ENCODE measurements at regions not wholly inside any gene's neighbourhood (a gene's known extent, or its start where the extent isn't known, plus 50 kb on each side); places are given as distances from the start of the nearest gene placed in this dataset.

GRCh38 chr2:120650022-120650644 lies 85.5 kb upstream of the GLI2 start:
- Histone ChIP-seq H3K27ac (no peak overlapping the region), H3K4me1 (peaks cover 10% of the 10 kb centered on the region), H3K27me3 (no peaks in the 10 kb centered on the region), H3K9me3 (peaks cover 4% of the 10 kb centered on the region), H3K4me3 (no peak overlapping the region), H3K36me3 (no peaks in the 10 kb centered on the region)
- TF ChIP-seq CTCF (IDR thresholded peaks at IDR 0.05): no peak
- TF ChIP-seq POLR2AphosphoS5 (IDR thresholded peaks at IDR 0.05; ENCODE audit: insufficient read depth in 1 of 2, low read depth in 1 of 2): no peak
- no peak for TF ChIP-seq POLR2A (IDR thresholded peaks at IDR 0.05)
- intact Hi-C loops (cut with DNase I): no loop called here
- DNase-seq (ENCODE audit: extremely low spot score in 2 of 2): no peak

- H3K27ac ChIP-seq: no peak overlapping the region
- peaks cover 4% of the 10 kb centered on the region for H3K9me3 ChIP-seq
- no peak for DNase-seq (ENCODE audit: extremely low spot score in 2 of 2)
- H3K4me1 ChIP-seq: peaks cover 10% of the 10 kb centered on the region
- no peaks in the 10 kb centered on the region for H3K36me3 ChIP-seq
- intact Hi-C loops (cut with DNase I): no loop called here
- H3K27me3 ChIP-seq: no peaks in the 10 kb centered on the region
- TF ChIP-seq POLR2A (IDR thresholded peaks at IDR 0.05) (no peak), CTCF (IDR thresholded peaks at IDR 0.05) (no peak), POLR2AphosphoS5 (IDR thresholded peaks at IDR 0.05; ENCODE audit: insufficient read depth in 1 of 2, low read depth in 1 of 2) (no peak)
- H3K4me3 ChIP-seq: no peak overlapping the region
Measured at GRCh38 chr2:120651818-120652217, 83.8 kb upstream of the GLI2 start.

GRCh38 chr2:120653046-120653445 lies 82.6 kb upstream of the GLI2 start:
- H3K27ac ChIP-seq: no peak overlapping the region
- H3K9me3 ChIP-seq: peaks cover 4% of the 10 kb centered on the region
- H3K4me3 ChIP-seq: no peak overlapping the region
- intact Hi-C loops (cut with DNase I): no loop called here
- TF ChIP-seq CTCF (IDR thresholded peaks at IDR 0.05) (no peak), POLR2A (IDR thresholded peaks at IDR 0.05) (no peak), POLR2AphosphoS5 (IDR thresholded peaks at IDR 0.05; ENCODE audit: insufficient read depth in 1 of 2, low read depth in 1 of 2) (no peak)
- DNase-seq (ENCODE audit: extremely low spot score in 2 of 2): no peak
- no peaks in the 10 kb centered on the region for H3K27me3 ChIP-seq
- peaks cover 10% of the 10 kb centered on the region for H3K4me1 ChIP-seq
- no peaks in the 10 kb centered on the region for H3K36me3 ChIP-seq

GRCh38 chr2:120653871-120654270 lies 81.8 kb upstream of the GLI2 start:
- DNase-seq (ENCODE audit: extremely low spot score in 2 of 2): no peak
- Histone ChIP-seq H3K4me1 (peaks cover 10% of the 10 kb centered on the region), H3K27me3 (no peaks in the 10 kb centered on the region), H3K36me3 (no peaks in the 10 kb centered on the region), H3K27ac (no peak overlapping the region), H3K9me3 (peaks cover 4% of the 10 kb centered on the region), H3K4me3 (no peak overlapping the region)
- intact Hi-C loops (cut with DNase I): no loop called here
- TF ChIP-seq POLR2A (IDR thresholded peaks at IDR 0.05): no peak
- TF ChIP-seq CTCF (IDR thresholded peaks at IDR 0.05): no peak
- no peak for TF ChIP-seq POLR2AphosphoS5 (IDR thresholded peaks at IDR 0.05; ENCODE audit: insufficient read depth in 1 of 2, low read depth in 1 of 2)

GRCh38 chr2:120654381-120655134 lies 81.1 kb upstream of the GLI2 start:
- intact Hi-C loops (cut with DNase I): no loop called here
- no peak overlapping the region for H3K4me3 ChIP-seq
- DNase-seq (ENCODE audit: extremely low spot score in 2 of 2): no peak
- peaks cover 10% of the 10 kb centered on the region for H3K4me1 ChIP-seq
- no peaks in the 10 kb centered on the region for H3K36me3 ChIP-seq
- TF ChIP-seq POLR2AphosphoS5 (IDR thresholded peaks at IDR 0.05; ENCODE audit: insufficient read depth in 1 of 2, low read depth in 1 of 2) (no peak), POLR2A (IDR thresholded peaks at IDR 0.05) (no peak), CTCF (IDR thresholded peaks at IDR 0.05) (no peak)
- H3K27me3 ChIP-seq: no peaks in the 10 kb centered on the region
- no peak overlapping the region for H3K27ac ChIP-seq
- peaks cover 2% of the 10 kb centered on the region for H3K9me3 ChIP-seq

Measured in vagina (tissue), 2 donors.